GM12865 (cell line): ENCODE measurements at regions not wholly inside any gene's neighbourhood (a gene's known extent, or its start where the extent isn't known, plus 50 kb on each side); places are given as distances from the start of the nearest gene placed in this dataset.
A peak's percentile ranks its signal among the peaks of the same experiment; 100 is the strongest.

Experiments used
- DNase-seq: peaks from one replicate; pipeline ENCODE4 v3.0.0; 2010; ENCODE audit warnings: low read depth
- H3K4me3 ChIP-seq: 2 replicates; pipeline ENCODE4 v1.5.1; 2011; ENCODE audit warnings: mild to moderate bottlenecking, low read depth, low read length, control low read depth
- TF ChIP-seq, protein P1 (sequence below): IDR thresholded peaks from 2 replicates; pipeline ENCODE4 v1.5.1; 2011; ENCODE audit warnings: low read length, control low read depth, low read depth, inconsistent platforms; ENCODE audit not compliant: insufficient read depth; ENCODE audit errors: missing control alignments

DNA sequence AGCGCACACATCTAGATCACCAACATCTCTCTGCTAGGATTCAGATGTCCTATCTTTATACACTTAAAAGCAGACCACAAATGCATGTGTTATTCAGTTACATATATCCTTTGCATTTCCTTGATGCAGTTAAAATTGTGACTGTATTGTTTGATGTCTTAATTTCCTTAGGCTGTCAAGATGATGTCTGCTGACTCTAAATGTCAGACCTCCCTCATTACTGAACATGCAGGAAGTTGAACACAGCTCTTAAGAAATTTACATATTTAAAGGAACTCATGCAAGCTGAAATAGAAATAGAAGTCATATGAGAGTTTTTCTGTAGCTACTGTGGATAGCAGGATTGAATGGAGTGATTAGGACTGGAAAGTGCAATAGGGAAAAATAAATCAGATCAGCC lies 336.5 kb upstream of the SEMA6A start:
- TF ChIP-seq, protein P1, sequence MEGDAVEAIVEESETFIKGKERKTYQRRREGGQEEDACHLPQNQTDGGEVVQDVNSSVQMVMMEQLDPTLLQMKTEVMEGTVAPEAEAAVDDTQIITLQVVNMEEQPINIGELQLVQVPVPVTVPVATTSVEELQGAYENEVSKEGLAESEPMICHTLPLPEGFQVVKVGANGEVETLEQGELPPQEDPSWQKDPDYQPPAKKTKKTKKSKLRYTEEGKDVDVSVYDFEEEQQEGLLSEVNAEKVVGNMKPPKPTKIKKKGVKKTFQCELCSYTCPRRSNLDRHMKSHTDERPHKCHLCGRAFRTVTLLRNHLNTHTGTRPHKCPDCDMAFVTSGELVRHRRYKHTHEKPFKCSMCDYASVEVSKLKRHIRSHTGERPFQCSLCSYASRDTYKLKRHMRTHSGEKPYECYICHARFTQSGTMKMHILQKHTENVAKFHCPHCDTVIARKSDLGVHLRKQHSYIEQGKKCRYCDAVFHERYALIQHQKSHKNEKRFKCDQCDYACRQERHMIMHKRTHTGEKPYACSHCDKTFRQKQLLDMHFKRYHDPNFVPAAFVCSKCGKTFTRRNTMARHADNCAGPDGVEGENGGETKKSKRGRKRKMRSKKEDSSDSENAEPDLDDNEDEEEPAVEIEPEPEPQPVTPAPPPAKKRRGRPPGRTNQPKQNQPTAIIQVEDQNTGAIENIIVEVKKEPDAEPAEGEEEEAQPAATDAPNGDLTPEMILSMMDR: no peak
- no peak overlapping the region for H3K4me3 ChIP-seq
- DNase-seq: no peak

DNA sequence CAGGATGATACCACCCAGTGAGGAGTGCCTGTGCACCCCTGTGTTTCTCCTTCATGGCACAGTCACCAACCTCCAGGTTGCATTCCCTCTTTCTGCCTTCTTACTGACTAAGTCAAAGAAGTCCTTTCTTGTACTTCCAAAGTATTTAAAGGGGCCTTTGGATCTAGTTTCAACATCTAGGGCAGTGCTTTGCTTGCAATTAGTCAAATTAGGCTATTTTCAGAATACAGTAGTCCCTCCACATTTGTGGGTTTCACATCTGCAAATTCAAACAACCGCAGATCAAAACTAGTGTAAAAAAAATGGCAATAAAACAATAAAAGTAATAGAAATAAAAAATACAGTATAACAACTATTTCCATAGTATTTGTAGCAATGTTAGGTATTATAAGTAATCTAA lies 333.9 kb upstream of the SEMA6A start:
- H3K4me3 ChIP-seq: no peak overlapping the region
- TF ChIP-seq, protein P1: no peak
- DNase-seq: peak; percentile 29

DNA sequence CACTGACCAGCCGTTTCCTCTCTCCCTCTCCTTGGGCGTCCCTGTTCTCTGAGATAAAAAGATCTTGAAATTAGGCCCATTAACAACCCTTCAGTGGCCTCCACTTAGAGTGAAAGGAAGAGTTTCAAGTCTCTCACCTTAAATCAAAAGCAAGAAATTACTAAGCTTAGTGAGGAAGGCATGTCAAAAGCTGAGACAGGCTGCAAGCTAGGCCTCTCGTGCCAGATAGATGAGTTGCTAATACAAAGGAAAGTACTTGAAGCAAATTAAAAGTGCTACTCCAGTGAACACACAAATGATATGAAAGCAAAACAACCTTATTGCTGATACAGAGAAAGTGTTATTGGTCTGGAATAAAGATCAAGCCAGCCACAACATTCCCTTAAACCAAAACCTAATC lies 331.3 kb upstream of the SEMA6A start:
- H3K4me3 ChIP-seq: no peak overlapping the region
- TF ChIP-seq, protein P1: no peak

DNA sequence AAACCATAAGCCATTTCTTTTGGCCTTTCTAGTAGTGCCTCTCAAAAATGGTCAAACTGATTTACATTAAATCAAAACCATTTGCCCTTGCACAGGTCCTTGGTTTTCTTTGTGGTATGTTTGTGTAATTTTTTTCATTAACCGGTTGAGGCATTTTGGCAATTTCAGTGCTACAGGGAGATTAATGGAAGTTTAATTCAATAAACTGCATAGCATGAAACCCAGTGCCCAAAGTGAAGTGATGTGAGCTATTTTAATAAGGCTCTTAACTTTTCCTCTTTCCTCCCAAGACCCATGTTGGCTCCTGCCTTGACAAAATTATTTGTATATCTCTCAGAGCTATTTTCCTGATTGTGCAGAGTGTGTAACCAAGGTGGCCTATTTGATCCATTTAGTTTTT lies 326.2 kb upstream of the SEMA6A start:
- TF ChIP-seq, protein P1: no peak
- H3K4me3 ChIP-seq: no peak overlapping the region
- no peak for DNase-seq

More for the DNA sequence above, 331.3 kb upstream of the SEMA6A start:
- peak; percentile 46 for DNase-seq

DNA sequence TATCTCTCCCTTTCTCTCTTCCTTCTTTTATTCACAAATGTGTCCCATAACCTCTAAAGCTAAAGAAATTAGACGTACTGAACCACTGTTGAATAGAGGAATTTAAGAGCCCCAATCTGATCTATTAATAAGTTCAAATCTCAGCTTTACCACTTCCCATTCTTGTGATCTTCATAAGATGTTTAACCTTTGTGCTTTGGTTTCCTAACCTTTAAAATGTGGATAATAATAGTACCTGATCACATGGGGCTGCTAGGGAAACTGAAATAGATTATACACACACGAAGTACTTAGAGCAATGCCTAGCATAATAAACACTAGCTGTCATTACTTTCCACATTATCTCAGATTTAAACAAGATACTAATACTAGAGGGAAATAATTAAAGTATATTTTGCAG lies 324.3 kb upstream of the SEMA6A start:
- TF ChIP-seq, protein P1: no peak
- no peak overlapping the region for H3K4me3 ChIP-seq
- no peak for DNase-seq

DNA sequence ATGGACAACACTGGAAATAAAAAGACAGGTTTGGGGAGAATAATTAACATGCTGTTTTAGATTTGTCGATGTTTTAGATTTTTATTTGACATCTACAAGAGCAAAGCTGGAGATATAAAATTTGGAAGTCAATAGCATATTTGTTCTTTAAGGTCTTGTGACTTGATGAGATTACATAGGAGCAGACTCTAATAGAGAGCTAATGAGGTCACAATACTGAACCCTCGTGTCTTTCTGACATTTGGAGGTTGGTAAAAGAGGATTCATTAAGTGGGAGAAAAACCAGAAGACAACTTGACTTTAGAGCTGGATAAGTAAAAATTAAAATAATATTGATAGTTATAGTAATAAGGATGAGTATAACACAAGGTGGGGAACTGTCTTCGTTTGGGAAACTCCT lies 322.7 kb upstream of the SEMA6A start:
- H3K4me3 ChIP-seq: no peak overlapping the region
- no peak for DNase-seq
- TF ChIP-seq, protein P1: no peak

DNA sequence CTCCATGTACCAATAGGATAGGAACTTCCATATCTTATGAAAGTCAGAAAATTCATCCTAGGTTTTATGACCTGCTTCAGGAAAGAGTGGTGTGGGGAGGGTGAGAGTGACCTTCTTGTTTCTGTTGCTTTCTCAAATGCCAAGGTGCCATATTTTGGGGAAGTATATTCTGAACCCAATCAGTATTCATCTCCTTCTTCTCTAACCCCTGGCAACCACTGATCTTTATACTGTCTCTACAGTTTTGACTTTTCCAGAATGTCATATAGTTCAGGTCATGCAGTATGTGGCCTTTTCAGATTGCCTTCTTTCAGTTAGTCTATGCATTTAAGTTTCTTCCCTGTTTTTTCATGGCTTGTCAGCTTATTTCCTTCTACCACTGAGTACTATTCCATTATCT lies 321.4 kb upstream of the SEMA6A start:
- DNase-seq: no peak
- TF ChIP-seq, protein P1: no peak

More for the DNA sequence above, 321.4 kb upstream of the SEMA6A start:
- no peak overlapping the region for H3K4me3 ChIP-seq
